Heart left ventricle (tissue), 16 donors: ENCODE measurements at regions not wholly inside any gene's neighbourhood (a gene's known extent, or its start where the extent isn't known, plus 50 kb on each side); places are given as distances from the start of the nearest gene placed in this dataset.

ENCODE experiments used
- ATAC-seq, 4 donors: fragments of 200-7000 bp; cut with Tn5 transposase; one replicate each; pipeline ENCODE4 v1.9.1; 2020 to 2022; ENCODE audit warnings: moderate library complexity in 4 of 4, mild to moderate bottlenecking in 3 of 4, moderate number of reproducible peaks in 1 of 4
- DNase-seq, 5 donors: peaks; one replicate each; pipeline ENCODE4 v3.0.0-alpha.2; 2020
- H3K27ac ChIP-seq, 12 donors: fragments of 200-600 bp; sonication (generic) in 4 of 12; one replicate each; pipeline versions ENCODE4 v1.5.0 to v1.8.0; 2016 to 2022; ENCODE audit warnings: mild to moderate bottlenecking in 2 of 12
- H3K27me3 ChIP-seq, 9 donors: fragments of 200-600 bp; sonication (generic) in 2 of 9; one replicate each; pipeline versions ENCODE4 v1.5.1 to v1.8.0; 2016 to 2022; ENCODE audit warnings: mild to moderate bottlenecking in 3 of 9
- H3K36me3 ChIP-seq, 9 donors: fragments of 200-600 bp; sonication (generic) in 2 of 9; one replicate each; pipeline versions ENCODE4 v1.5.0 to v1.8.0; 2018 to 2022; ENCODE audit warnings: mild to moderate bottlenecking in 2 of 9
- H3K4me1 ChIP-seq, 12 donors: fragments of 200-600 bp; sonication (generic) in 4 of 12; one replicate each; pipeline versions ENCODE4 v1.5.0 to v1.8.0; 2016 to 2022; ENCODE audit warnings: mild to moderate bottlenecking in 3 of 12
- H3K4me3 ChIP-seq, 12 donors: fragments of 200-600 bp; sonication (generic) in 4 of 12; one replicate each; pipeline versions ENCODE4 v1.5.0 to v1.8.0; 2017 to 2022; ENCODE audit warnings: mild to moderate bottlenecking in 9 of 12, moderate library complexity in 4 of 12
- H3K9me3 ChIP-seq, 12 donors: fragments of 200-600 bp; sonication (generic) in 4 of 12; one replicate each; pipeline versions ENCODE4 v1.5.0 to v1.8.0; 2016 to 2022; ENCODE audit warnings: mild to moderate bottlenecking in 1 of 12
- POLR2A ChIP-seq, 2 donors: fragments of 450-650 bp; IDR thresholded peaks; one replicate each; pipeline ENCODE4 v1.6.1; 2017; ENCODE audit warnings: antibody characterized with exemption in 2 of 2, mild to moderate bottlenecking in 2 of 2, moderate library complexity in 2 of 2
- WGBS, 4 donors: extraction: QIAGEN DNeasy Blood & Tissue Kit in 2 of 4; methylation state at CpG; one replicate each; pipeline versions ENCODE4 v1.1.5 to v1.1.7; 2013 to 2018; 5-methylcytosine and 5-hydroxymethylcytosine counted together
- intact Hi-C, 10 donors: fragments of 100-400 bp; cut with DNase I; formaldehyde crosslinking; loops; one replicate each; pipeline versions ENCODE4 v1.11.1 to v1.14.2; 2022
- TF ChIP-seq, protein P1 (sequence below), 12 donors: fragments of 200-600 bp; sonication (generic) in 4 of 12; IDR thresholded peaks; one replicate each; pipeline versions ENCODE4 v1.5.0 to v1.8.0; 2018 to 2022; ENCODE audit warnings: antibody characterized with exemption in 12 of 12, mild to moderate bottlenecking in 5 of 12
- donor health status: ischemic (EF 13 %, LVEDD 7.1; RV severe dilation, severe dysfunction).
- donor health status: healthy with polysubstance abuse.
- donor health status: DM: no; HTN: yes; CAD: no.
- donor health status: DM: no; HTN: no; CAD: no.
- donor health status: ischemic (EF 25% LVEDD 6.9; RV normal size, moderate dysfunction).
- donor health status: ischemic (EF 25% LVEDD 5.7; RV mildly dilated, moderate dysfunction).
- donor health status: healthy.
- donor health status: DM: yes; HTN: yes; CAD: no.
- donor health status: ischemic (EF 35%, LVEDD 5.7; RV mildly dilated, moderate dysfunction).
- donor health status: nonischemic (EF 11% LVEDD 7.7; RV severe dilation, severe dysfunction).
- donor health status: DM: yes; HTN: yes; CAD: no.
- donor health status: PGD.
- donor health status: ischemic (EF 29% LVEDD 5.4; RV normal size, mild dysfunction).
- donor health status: nonischemic (EF 23%, LVEDD 6.1; RV moderate dilation, normal function).

GRCh38 chr18:71625556-71626090 is 918.5 kb downstream of the CBLN2 start:
- 90 to 93% (median 91%) methylated on average over 1 of the region's 1 CpG for WGBS, 4 donors
- Histone ChIP-seq H3K4me3 (no peak overlapping the region), H3K27me3 (no peaks in the 10 kb centered on the region), H3K9me3 (peaks cover 0 to 5% (median 0%) of the 10 kb centered on the region in 12 donors), H3K36me3 (no peaks in the 10 kb centered on the region), H3K4me1 (no peaks in the 10 kb centered on the region), H3K27ac (no peak overlapping the region)
- no peak for DNase-seq
- ATAC-seq = no peak
- no peak for TF ChIP-seq POLR2A (IDR thresholded peaks at IDR 0.05)
- TF ChIP-seq, protein P1, sequence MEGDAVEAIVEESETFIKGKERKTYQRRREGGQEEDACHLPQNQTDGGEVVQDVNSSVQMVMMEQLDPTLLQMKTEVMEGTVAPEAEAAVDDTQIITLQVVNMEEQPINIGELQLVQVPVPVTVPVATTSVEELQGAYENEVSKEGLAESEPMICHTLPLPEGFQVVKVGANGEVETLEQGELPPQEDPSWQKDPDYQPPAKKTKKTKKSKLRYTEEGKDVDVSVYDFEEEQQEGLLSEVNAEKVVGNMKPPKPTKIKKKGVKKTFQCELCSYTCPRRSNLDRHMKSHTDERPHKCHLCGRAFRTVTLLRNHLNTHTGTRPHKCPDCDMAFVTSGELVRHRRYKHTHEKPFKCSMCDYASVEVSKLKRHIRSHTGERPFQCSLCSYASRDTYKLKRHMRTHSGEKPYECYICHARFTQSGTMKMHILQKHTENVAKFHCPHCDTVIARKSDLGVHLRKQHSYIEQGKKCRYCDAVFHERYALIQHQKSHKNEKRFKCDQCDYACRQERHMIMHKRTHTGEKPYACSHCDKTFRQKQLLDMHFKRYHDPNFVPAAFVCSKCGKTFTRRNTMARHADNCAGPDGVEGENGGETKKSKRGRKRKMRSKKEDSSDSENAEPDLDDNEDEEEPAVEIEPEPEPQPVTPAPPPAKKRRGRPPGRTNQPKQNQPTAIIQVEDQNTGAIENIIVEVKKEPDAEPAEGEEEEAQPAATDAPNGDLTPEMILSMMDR (IDR thresholded peaks at IDR 0.05) = no peak
- intact Hi-C loops = no loop called here

DNA sequence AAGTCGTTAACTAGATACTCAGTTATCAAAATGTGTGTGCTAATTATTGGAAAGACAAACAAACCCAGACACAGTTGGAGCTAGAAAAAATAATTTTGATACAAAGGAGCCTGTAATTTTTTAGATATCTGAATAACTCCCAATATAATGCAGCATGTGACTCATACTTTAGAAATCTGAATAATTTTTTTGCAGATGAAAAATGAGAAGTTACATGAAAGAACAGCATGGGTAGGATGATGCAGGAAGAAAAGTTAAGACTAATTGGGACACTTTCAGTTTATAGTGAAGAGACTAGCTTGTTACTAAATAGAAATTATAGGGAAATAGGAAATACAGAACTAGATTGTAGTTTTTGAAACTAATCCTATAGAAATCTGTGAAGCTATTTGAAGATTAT is 945.8 kb downstream of the CBLN2 start:
- intact Hi-C loops = no loop called here
- Histone ChIP-seq H3K27ac (no peak overlapping the region), H3K4me3 (no peak overlapping the region), H3K4me1 (no peaks in the 10 kb centered on the region), H3K9me3 (peaks cover 0 to 6% (median 0%) of the 10 kb centered on the region in 12 donors), H3K36me3 (no peaks in the 10 kb centered on the region), H3K27me3 (no peaks in the 10 kb centered on the region)
- DNase-seq = no peak
- WGBS, 4 donors = 24 to 42% (median 34%) methylated on average over 1 of the region's 1 CpG
- no peak for TF ChIP-seq POLR2A (IDR thresholded peaks at IDR 0.05)
- TF ChIP-seq, protein P1 (IDR thresholded peaks at IDR 0.05) = no peak
- ATAC-seq = no peak

DNA sequence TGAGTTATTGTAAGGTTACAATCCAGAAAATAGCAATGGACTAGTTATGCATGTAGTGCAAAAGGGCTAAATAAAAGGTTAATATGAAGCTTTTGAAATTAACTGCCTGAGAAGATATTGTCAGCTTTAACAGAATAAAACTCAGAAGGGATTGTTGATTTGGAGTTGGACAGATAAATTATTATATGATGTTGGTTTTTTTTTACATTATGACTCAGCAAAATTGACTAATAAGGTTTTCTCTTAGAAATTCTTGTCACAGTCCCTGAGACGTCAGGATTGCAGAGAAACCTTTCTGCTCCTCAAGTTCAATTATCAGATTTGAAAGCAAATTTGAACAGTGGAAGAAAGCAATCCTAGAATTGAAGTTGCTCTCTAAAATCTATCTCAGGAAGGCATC is 946.9 kb downstream of the CBLN2 start:
- Histone ChIP-seq H3K36me3 (no peaks in the 10 kb centered on the region), H3K4me3 (no peak overlapping the region), H3K4me1 (no peaks in the 10 kb centered on the region), H3K27ac (no peak overlapping the region), H3K9me3 (peaks cover 0 to 6% (median 0%) of the 10 kb centered on the region in 12 donors), H3K27me3 (no peaks in the 10 kb centered on the region)
- DNase-seq (no peak), ATAC-seq (no peak)
- WGBS, 4 donors = 16 to 54% (median 41%) methylated on average over 1 of the region's 1 CpG
- TF ChIP-seq, protein P1 (IDR thresholded peaks at IDR 0.05) = no peak
- no peak for TF ChIP-seq POLR2A (IDR thresholded peaks at IDR 0.05)
- intact Hi-C loops = no loop called here

DNA sequence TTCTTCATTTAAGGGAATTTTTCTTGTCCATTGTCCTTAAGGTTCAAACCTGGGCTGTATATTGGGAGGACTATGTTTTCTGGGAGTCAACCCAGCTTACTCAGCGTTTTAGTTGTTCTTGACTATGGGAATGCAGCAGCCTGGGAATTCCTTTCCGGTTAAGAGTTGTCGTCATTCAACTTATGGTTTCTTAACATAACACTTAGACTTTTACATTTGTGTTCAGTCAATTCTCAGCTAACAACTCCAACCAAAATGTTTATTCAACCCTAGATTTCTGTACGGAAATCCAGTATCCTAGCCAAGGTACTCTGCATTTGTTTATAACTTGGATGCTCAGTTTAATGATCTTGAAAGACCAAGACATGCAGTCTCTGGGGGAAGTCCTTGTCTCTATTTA is 960.9 kb downstream of the CBLN2 start:
- WGBS, 4 donors = 64 to 76% (median 69%) methylated on average over 4 of the region's 4 CpGs
- no peak overlapping the region for H3K27ac ChIP-seq
- no peak for TF ChIP-seq POLR2A (IDR thresholded peaks at IDR 0.05)
- TF ChIP-seq, protein P1 (IDR thresholded peaks at IDR 0.05) = no peak

More for the DNA sequence above, 960.9 kb downstream of the CBLN2 start:
- no peak for ATAC-seq
- no peaks in the 10 kb centered on the region for H3K4me1 ChIP-seq
- no peak for DNase-seq
- intact Hi-C loops = no loop called here
- H3K4me3 ChIP-seq = no peak overlapping the region
- H3K36me3 ChIP-seq = no peaks in the 10 kb centered on the region
- H3K27me3 ChIP-seq = no peaks in the 10 kb centered on the region
- H3K9me3 ChIP-seq = peaks cover 0 to 8% (median 0%) of the 10 kb centered on the region in 12 donors
